A549 (cell line): ENCODE measurements at regions not wholly inside any gene's neighbourhood (a gene's known extent, or its start where the extent isn't known, plus 50 kb on each side); places are given as distances from the start of the nearest gene placed in this dataset.
A peak's percentile ranks its signal among the peaks of the same experiment; 100 is the strongest.
"Not testable (repeated sequence)": the region's sequence is repeated elsewhere in the genome, so short reads cannot be mapped to it uniquely, and the experiment has no call there.

Source experiments
- ATAC-seq, 2 experiments: fragments of 200-7000 bp in 1 of 2; fragments of >200 bp in 1 of 2; cut with Nextera tagmentation in 1 of 2; cut with Tn5 transposase in 1 of 2; 3 replicates each; pipeline versions ENCODE4 v1.8.0 to v1.9.1; 2018 to 2020; ENCODE audit warnings: mild to moderate bottlenecking in 1 of 2, moderate library complexity in 1 of 2
- CTCF ChIA-PET: fragments of 300-600 bp; sonication (Branson Sonifier 250); formaldehyde crosslinking; extraction: SDS; loops from one replicate; lab custom pipeline; 2021; ENCODE audit warnings: antibody characterized with exemption, inconsistent platforms; lab: Yijun Ruan, JAX
- POLR2A ChIA-PET: fragments of 350-600 bp; formaldehyde crosslinking; extraction: SDS; loops from one replicate; lab custom pipeline; 2021; ENCODE audit warnings: antibody characterized with exemption, inconsistent platforms; lab: Yijun Ruan, JAX
- DNase-seq, 2 experiments: peaks; one replicate each; pipeline versions ENCODE4 v3.0.0 to v3.0.0-alpha.2; 2011 to 2016; ENCODE audit warnings: low read depth in 1 of 2, low spot score in 1 of 2
- FAIRE-seq: peaks from 2 replicates; lab custom pipeline; 2011; peaks lifted over from hg19 to GRCh38; lab: Jason Lieb, UNC
- H3K27ac ChIP-seq, 2 experiments: fragments of >200 bp; sonication (Bioruptor Twin); formaldehyde crosslinking; 3 replicates each; pipeline ENCODE4 v1.5.1; 2016 to 2017
- H3K4me1 ChIP-seq: fragments of >200 bp; sonication (Bioruptor Twin); formaldehyde crosslinking; 3 replicates; pipeline ENCODE4 v1.6.1; 2016
- H3K4me2 ChIP-seq: fragments of >200 bp; sonication (Bioruptor Twin); formaldehyde crosslinking; 3 replicates; pipeline ENCODE4 v1.6.1; 2016
- H3K4me3 ChIP-seq: fragments of >200 bp; sonication (Bioruptor Twin); formaldehyde crosslinking; 3 replicates; pipeline ENCODE4 v1.5.1; 2016
- H3K9me3 ChIP-seq: fragments of >200 bp; sonication (Bioruptor Twin); formaldehyde crosslinking; 3 replicates; pipeline ENCODE4 v1.6.1; 2016
- EP300 ChIP-seq, 2 experiments: fragments of >200 bp; sonication (Bioruptor Twin); formaldehyde crosslinking; IDR thresholded peaks; 2 replicates in 1 of 2; 3 replicates in 1 of 2; pipeline ENCODE4 v1.6.1; 2016 to 2017
- FOSL2 ChIP-seq, 2 experiments: fragments of 450-650 bp in 1 of 2; fragments of >200 bp in 1 of 2; sonication (Bioruptor Twin) in 1 of 2; formaldehyde crosslinking; IDR thresholded peaks; 2 replicates each; pipeline versions ENCODE4 v1.5.0 to v1.6.1; 2016 to 2020; ENCODE audit warnings: mild to moderate bottlenecking in 1 of 2, moderate library complexity in 1 of 2
- GATA3 ChIP-seq: IDR thresholded peaks from 2 replicates; pipeline ENCODE4 v1.6.1; 2012; ENCODE audit warnings: borderline replicate concordance
- JUN ChIP-seq, 2 experiments: fragments of >200 bp; sonication (Bioruptor Twin); formaldehyde crosslinking; IDR thresholded peaks; 2 replicates in 1 of 2; 3 replicates in 1 of 2; pipeline ENCODE4 v1.6.1; 2016 to 2017
- JUNB ChIP-seq: fragments of >200 bp; sonication (Bioruptor Twin); formaldehyde crosslinking; IDR thresholded peaks from 2 replicates; pipeline ENCODE4 v1.6.1; 2016
- NFE2L2 ChIP-seq: fragments of 150-350 bp; conservative IDR thresholded peaks from 2 replicates; pipeline ENCODE4 v1.6.1; 2014; ENCODE audit warnings: low read length
- POLR2AphosphoS2 ChIP-seq: conservative IDR thresholded peaks from 2 replicates; pipeline ENCODE4 v1.6.1; 2012; ENCODE audit warnings: low read length, improper control_type of control experiment, inconsistent platforms
- RAD21 ChIP-seq, 2 experiments: fragments of >200 bp in 1 of 2; sonication (Bioruptor Twin) in 1 of 2; formaldehyde crosslinking in 1 of 2; IDR thresholded peaks in 1 of 2; conservative IDR thresholded peaks in 1 of 2; 2 replicates in 1 of 2; 3 replicates in 1 of 2; pipeline ENCODE4 v1.6.1; 2012 to 2018; ENCODE audit warnings: inconsistent platforms in 1 of 2
- WGBS: methylation state at CpG from one replicate; pipeline ENCODE4 v1.1.6; 2017; ENCODE audit errors: missing lambda C conversion rate; 5-methylcytosine and 5-hydroxymethylcytosine counted together
- TF ChIP-seq, protein P1 (sequence below): IDR thresholded peaks from 2 replicates; pipeline ENCODE4 v1.6.1; 2012; ENCODE audit warnings: low read depth, borderline replicate concordance
- TF ChIP-seq, protein P2 (sequence below): IDR thresholded peaks from 2 replicates; pipeline ENCODE4 v1.6.1; 2012

DNA sequence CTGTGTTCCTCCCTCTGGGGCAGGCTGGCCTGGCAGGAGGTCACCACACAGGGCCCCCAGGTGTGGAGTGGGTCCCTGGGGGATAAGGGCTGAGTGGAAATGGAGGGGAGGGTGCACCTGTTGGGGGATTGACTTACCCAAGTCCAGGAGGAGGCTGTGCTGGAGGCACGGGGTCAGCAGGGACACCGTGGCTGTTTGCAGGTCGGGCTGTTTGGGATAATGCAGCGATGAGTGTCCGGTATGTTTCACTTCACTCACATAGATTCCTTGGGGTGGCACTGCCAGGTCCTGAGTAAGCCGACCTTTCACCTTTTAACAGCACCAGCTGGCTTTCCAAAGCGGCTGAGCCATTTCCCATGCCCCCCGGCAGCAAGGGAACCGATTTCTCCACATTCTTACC lies 113.0 kb downstream of the NPIPB11 start:
- Histone ChIP-seq H3K4me1 (peaks cover 21% of the 10 kb centered on the region), H3K27ac (peak overlapping the region in 1 of 2 experiments; percentile 20; a peak in 1 of 6 replicates)
- WGBS: 87% methylated on average over 7 of the region's 9 CpGs
- ATAC-seq, DNase-seq, POLR2A ChIA-PET, CTCF ChIA-PET, FAIRE-seq, H3K4me3 ChIP-seq, H3K4me2 ChIP-seq, H3K9me3 ChIP-seq: not testable (repeated sequence)

DNA sequence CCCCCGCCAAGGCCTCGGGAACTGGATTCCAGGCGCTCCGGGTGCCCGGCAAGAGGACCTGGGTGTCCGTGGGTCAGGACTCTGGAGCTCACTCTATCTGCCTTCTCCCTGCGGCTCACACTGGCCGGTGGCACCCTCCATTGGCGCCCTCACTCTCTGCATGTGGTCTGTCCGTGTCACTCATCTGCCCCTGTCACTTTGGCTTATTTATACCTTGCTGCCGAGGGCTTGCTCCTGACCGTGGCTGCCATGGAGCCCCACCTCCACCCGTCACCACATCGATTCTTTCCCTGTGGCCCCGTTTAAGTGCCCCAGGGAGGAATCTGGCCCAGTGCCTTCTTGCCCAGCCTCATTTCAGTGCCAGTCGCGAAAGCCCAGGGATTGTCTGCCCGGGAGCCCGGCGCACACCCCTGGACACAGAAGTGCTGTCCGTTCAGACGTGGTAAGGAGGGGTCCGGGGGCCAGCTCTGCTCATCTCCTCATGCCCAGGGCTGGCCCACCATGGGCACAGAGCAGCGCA lies 113.5 kb downstream of the NPIPB11 start:
- H3K4me3 ChIP-seq, ATAC-seq, POLR2A ChIA-PET, FAIRE-seq, H3K4me2 ChIP-seq, H3K9me3 ChIP-seq, DNase-seq, CTCF ChIA-PET: not testable (repeated sequence)
- H3K4me1 ChIP-seq: peaks cover 21% of the 10 kb centered on the region
- WGBS: 85% methylated on average over 15 of the region's 24 CpGs
- H3K27ac ChIP-seq: peak overlapping the region in 1 of 2 experiments; percentile 36; a peak in 3 of 6 replicates

DNA sequence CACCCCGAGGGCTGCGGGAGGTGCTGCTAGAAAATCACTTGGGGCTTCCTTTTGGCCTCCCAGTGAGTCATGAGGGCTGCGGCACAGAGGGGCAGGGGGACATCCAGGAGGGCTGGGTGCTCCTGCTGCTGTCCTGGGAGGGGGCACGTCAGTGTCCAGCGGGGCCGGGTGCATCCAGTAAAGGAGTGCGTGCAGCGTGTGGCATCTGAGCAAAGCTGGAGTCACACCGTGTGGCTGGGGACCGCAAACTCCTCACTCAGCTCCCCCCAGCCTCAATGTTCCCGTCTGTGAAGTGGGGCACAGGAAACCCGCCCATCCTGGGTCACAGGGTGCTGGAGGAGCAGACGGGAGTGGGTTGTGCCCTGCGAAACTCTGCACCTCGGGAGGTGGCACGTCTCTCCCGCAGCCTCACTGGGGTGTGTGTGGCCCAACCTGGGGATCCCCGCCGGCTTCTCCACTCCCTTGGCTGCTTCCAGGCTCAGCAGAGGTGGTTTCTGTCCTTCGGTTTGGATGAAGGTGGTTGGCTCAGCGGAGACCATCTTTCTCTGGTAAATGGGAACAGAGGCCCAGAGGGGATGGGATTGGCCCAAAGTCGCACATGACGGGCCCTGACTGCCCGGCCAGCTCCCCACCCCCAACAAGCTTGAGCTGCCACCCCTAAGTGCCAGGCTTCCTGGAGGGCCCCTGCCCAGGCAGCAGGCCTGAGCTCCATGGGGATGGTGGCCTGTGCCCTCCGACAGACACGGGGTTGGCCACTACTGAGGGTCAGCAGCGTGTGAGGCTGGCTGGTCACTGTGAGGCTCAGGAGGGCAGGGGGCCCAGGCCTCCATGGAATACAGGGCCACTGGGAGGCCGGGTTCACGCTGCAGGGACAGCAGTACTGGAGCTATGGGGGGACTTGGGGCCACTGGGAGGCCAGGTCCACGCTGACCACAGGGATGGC lies 114.9 kb downstream of the NPIPB11 start:
- WGBS: 63% methylated on average over 21 of the region's 30 CpGs
- FAIRE-seq, CTCF ChIA-PET, DNase-seq, H3K9me3 ChIP-seq, H3K4me3 ChIP-seq: not testable (repeated sequence)
- Histone ChIP-seq H3K4me2 (peak overlapping the region; percentile 82), H3K4me1 (peaks cover 21% of the 10 kb centered on the region), H3K27ac (peak overlapping the region; percentile 82 to 91)
- POLR2A ChIA-PET: interaction anchor here (0.5 kb wide), 1 partner anchor 436 kb away, joined by 4 read pairs; no protein-coding TSS in a partner anchor
- ATAC-seq: peak; percentile 50 to 55; a peak in 5 of 6 replicates

DNA sequence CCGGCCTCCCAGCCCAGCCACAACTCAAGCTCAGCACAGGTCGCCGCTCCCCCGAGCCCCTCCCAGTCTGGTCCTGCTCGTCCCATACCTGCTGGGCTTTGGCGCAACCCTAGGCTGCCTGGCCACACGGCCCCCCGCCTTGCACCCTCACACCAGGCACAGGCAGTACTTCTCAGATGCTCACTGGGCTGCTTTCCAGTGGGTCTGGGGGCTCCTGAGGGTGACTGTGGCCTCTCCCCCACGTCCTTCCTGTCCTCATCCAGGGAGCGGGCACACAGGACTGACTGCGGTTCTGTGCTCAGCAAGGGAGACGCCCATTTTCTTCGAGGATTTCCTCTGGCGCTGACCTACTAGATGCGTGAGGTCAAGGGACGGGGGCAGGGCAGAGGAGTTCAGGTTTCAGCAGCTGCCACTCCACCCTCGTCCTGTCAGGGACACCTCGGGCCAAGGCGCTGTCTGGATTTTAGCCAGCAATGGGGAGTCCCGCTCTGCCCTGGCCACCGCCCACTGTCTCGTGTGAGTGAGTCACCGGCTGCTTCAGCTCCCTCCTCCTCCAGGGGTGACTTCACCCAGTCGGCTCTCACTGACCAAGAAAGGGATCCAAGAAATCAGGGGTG lies 115.8 kb downstream of the NPIPB11 start:
- Histone ChIP-seq H3K27ac (peak overlapping the region; percentile 82 to 91), H3K4me1 (peaks cover 21% of the 10 kb centered on the region), H3K4me3 (peak overlapping the region; percentile 24; the same call in 1 of the 3 replicates), H3K4me2 (peak overlapping the region; percentile 82)
- ChIA-PET POLR2A (no interaction called here), CTCF (no interaction called here)
- ATAC-seq: peak; percentile 88 to 93
- DNase-seq: peak; percentile 74 to 94
- 37% methylated on average over 8 of the region's 24 CpGs for WGBS
- TF ChIP-seq JUNB (peak; percentile 63), NFE2L2 (no peak), RAD21 (conservative IDR thresholded peaks at IDR 0.05 in 1 of 2, IDR thresholded peaks at IDR 0.05 in 1 of 2) (0 out of 5 replicates have a peak, but pooled peaks of 1 of the 2 experiments have one; percentile 3), POLR2AphosphoS2 (no peak), FOSL2 (IDR thresholded peaks at IDR 0.05) (peak; percentile 44; the same call in 1 of the 2 replicates), FOSL2 (CRISPR knock-in tag; IDR thresholded peaks at IDR 0.05) (peak; percentile 92), EP300 (IDR thresholded peaks at IDR 0.05) (peak in 1 of 2 experiments; percentile 47; a peak in 1 of 5 replicates), JUN (IDR thresholded peaks at IDR 0.05) (peak in 1 of 2 experiments; percentile 61; a peak in 3 of 5 replicates), GATA3 (peak; percentile 76; the same call in 1 of the 2 replicates)
- TF ChIP-seq, protein P1, sequence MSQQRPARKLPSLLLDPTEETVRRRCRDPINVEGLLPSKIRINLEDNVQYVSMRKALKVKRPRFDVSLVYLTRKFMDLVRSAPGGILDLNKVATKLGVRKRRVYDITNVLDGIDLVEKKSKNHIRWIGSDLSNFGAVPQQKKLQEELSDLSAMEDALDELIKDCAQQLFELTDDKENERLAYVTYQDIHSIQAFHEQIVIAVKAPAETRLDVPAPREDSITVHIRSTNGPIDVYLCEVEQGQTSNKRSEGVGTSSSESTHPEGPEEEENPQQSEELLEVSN: peak; percentile 51; the same call in 1 of the 2 replicates
- TF ChIP-seq, protein P2, sequence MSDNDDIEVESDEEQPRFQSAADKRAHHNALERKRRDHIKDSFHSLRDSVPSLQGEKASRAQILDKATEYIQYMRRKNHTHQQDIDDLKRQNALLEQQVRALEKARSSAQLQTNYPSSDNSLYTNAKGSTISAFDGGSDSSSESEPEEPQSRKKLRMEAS: peak; percentile 85
- TF ChIP-seq, all 56 proteins: peak for 8
- FAIRE-seq: no peak
- H3K9me3 ChIP-seq: no peaks in the 10 kb centered on the region

DNA sequence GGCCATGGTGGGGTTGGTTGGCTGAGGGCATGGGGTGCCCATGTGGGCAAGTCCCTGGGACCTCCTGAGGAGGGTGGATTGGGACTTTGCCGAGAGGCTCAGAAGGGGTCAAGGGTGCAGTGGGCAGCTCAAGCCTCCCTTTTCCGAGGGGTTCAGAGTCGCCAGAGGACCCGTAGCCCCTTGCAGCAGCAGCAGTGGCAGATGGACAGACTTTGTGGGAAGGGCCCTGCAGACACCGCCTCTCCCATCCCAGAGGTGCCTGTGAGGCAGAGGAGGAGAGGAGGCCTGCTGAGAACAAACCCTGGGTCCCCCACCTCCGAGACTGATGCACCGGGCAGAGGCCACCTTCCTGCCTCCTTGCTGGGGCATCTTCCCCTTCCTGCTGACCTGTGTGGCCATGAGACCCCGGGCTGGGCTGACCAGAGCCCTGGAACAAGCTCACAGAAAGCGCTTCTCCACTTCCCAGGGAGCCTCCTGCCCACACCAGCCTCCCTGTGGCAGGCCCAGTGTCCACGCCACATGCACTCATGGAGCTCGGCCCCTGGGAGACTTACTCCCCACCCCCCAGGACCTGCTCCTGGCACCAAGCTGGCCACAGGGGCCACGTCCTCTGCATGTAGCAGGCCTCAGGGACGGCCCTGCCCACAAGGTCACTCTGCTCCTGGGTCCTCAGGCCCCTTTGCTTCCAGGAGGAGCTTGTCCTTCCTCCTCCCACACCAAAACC lies 116.8 kb downstream of the NPIPB11 start:
- FAIRE-seq, CTCF ChIA-PET, H3K4me3 ChIP-seq, POLR2A ChIA-PET, DNase-seq, H3K9me3 ChIP-seq, H3K4me2 ChIP-seq: not testable (repeated sequence)
- 0 out of 6 replicates have a peak, but pooled peaks of 1 of the 2 experiments have one; percentile 1 for ATAC-seq
- Histone ChIP-seq H3K4me1 (peaks cover 21% of the 10 kb centered on the region), H3K27ac (peak overlapping the region; percentile 82 to 91; a peak in 5 of 6 replicates)
- 96% methylated on average over 9 of the region's 13 CpGs for WGBS

DNA sequence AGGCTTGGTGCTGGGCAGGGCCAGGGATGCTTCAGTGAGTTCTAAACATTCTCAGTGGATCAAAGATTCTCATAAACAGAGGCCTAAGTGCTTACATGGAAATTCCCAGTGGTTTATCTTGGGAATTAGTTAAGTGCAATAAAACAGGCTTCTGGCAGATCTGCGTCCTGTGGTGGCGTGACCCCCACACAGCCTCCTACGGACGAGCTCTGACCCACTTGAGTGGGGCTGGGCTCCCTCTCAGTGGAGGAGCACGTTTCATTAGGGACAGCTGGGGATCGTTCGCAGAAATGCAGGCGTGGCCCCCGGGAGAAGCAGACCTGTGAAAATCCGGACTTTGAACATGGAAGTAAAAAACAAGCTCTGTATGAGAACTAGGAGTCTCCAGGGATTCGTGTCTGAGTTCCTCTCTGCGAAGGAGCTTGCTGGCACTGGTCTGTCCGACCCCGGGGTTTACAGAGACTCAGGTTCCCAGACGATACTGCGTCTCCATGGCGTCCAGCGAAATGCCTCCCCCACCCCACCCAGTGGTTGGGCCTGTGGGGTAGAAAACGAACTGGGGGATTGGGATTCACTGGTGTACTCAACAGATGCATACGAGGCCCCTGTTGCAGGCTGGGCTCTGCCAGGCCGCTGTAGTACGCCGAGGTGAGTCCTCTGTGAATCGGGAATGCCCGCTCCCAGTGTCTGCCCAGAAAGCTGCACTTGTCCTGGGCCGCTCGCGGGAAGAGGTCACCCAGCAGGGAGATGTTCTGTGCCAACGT lies 117.6 kb downstream of the NPIPB11 start:
- H3K9me3 ChIP-seq, DNase-seq, ATAC-seq, CTCF ChIA-PET, H3K4me3 ChIP-seq, POLR2A ChIA-PET, FAIRE-seq, H3K4me2 ChIP-seq: not testable (repeated sequence)
- peak overlapping the region in 1 of 2 experiments; percentile 91; a peak in 3 of 6 replicates for H3K27ac ChIP-seq
- 92% methylated on average over 22 of the region's 29 CpGs for WGBS
- peaks cover 21% of the 10 kb centered on the region for H3K4me1 ChIP-seq

DNA sequence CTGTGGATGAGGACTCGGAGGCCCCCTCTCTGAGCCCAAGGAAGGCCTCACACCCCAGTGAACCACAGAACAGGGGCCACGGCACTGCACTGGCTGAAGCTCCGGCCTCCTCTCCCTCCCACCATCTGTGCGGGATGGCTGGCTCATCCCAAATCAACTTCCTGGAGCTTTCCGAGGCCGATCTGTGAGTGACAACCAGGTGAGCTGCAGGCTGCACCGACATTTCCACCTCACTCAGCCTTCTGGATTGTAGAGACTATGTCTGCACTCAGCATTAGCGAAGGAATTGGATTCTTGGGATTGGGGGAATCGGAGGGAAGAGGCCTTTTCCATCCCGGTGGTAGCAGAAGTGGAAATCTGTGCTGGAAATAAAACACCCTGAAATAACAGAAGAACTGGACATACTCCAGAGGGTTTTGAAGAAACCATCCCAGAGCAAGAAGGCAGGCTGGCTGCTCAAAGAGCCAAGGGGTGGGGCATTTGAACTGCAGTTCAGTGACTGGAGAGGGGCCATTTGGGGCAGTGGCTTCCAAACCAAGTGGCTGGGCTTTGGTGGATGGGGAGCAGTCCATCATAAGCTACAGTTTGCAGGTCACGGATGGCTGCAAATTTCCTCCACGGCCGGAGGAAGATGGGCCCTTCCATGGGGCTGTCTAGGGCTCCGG lies 118.5 kb downstream of the NPIPB11 start:
- POLR2A ChIA-PET, DNase-seq, H3K27ac ChIP-seq: not testable (repeated sequence)

More for the DNA sequence above, 118.5 kb downstream of the NPIPB11 start:
- FAIRE-seq, H3K9me3 ChIP-seq, H3K4me3 ChIP-seq, ATAC-seq, CTCF ChIA-PET, H3K4me2 ChIP-seq: not testable (repeated sequence)
- H3K4me1 ChIP-seq: peaks cover 21% of the 10 kb centered on the region
- 93% methylated on average over 11 of the region's 14 CpGs for WGBS
